Erythroblast (primary cell): ENCODE measurements at regions not wholly inside any gene's neighbourhood (a gene's known extent, or its start where the extent isn't known, plus 50 kb on each side); places are given as distances from the start of the nearest gene placed in this dataset.

ENCODE experiments used
- GATA1 ChIP-seq: IDR thresholded peaks from 2 replicates; pipeline ENCODE4 v1.6.1; 2011; ENCODE audit warnings: low read depth, mild to moderate bottlenecking, control low read depth, low read length, moderate library complexity
- POLR2A ChIP-seq: IDR thresholded peaks from 2 replicates; pipeline ENCODE4 v1.6.1; 2011; ENCODE audit warnings: mild to moderate bottlenecking, low read length

- no peak for TF ChIP-seq POLR2A
- TF ChIP-seq GATA1 = no peak
Measured at GRCh38 chr19:27876976-27877512, 1335.9 kb downstream of the UQCRFS1 start.
